SH-SY5Y (cell line): ENCODE measurements at regions not wholly inside any gene's neighbourhood (a gene's known extent, or its start where the extent isn't known, plus 50 kb on each side); places are given as distances from the start of the nearest gene placed in this dataset.

ENCODE experiments used
- GATA2 ChIP-seq: IDR thresholded peaks from 2 replicates; pipeline ENCODE4 v1.6.1; 2011; ENCODE audit warnings: mild to moderate bottlenecking, low read depth, low read length
- GATA3 ChIP-seq: IDR thresholded peaks from 2 replicates; pipeline ENCODE4 v1.6.1; 2011; ENCODE audit warnings: low read depth, mild to moderate bottlenecking, low read length, moderate library complexity

DNA sequence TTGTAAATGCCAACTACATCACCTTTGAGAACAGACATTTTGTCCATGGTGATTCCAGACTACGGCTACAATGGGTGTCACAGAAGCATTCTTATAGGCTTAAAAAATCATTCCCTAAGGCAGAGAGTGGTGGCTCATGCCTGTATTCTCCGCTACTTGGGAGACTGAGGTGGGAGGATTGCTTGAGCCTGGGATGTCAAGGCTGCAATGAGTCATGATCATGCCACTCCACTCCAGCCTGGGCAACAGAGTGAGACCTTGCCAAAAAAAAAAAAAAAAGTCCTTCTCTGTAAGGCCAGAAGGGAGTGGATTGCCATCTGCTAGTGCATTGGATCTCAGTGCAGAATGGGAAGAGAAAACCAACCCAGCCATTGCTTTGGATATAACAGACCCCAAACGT lies 522.5 kb downstream of the VRK1 start:
- no peak for TF ChIP-seq GATA2
- no peak for TF ChIP-seq GATA3
